NCI-H187 treated with DMSO at 0.1 percent for 48 hours (cell line): ENCODE measurements at regions not wholly inside any gene's neighbourhood (a gene's known extent, or its start where the extent isn't known, plus 50 kb on each side); places are given as distances from the start of the nearest gene placed in this dataset.
"Not testable (repeated sequence)": the region's sequence is repeated elsewhere in the genome, so short reads cannot be mapped to it uniquely, and the experiment has no call there.

Experiments
- DNase-seq: peaks from one replicate; lab custom pipeline; 2025; lab: John Stamatoyannopoulos, UW

GRCh38 chr9:13814647-13815400 is 499.1 kb downstream of the NFIB start:
- no peak for DNase-seq

DNA sequence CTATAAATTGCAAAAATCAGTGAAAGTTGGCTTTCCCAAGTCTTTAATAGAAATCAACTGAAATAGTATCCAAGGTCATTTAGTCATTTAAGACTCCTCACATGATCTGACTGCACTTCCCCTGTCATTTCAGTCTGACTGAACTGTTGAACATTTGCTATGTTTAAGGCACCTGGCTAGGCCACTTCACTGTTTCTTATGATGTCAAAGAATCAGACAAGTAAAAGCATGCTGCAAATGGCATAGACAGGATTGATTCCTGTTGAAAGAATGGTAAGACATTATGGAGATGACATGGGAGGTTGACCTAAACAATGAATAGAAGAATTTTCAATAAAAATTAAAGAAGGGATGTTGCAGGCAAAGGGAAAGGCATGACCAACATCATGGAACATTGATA is 502.1 kb downstream of the NFIB start:
- DNase-seq: no peak

DNA sequence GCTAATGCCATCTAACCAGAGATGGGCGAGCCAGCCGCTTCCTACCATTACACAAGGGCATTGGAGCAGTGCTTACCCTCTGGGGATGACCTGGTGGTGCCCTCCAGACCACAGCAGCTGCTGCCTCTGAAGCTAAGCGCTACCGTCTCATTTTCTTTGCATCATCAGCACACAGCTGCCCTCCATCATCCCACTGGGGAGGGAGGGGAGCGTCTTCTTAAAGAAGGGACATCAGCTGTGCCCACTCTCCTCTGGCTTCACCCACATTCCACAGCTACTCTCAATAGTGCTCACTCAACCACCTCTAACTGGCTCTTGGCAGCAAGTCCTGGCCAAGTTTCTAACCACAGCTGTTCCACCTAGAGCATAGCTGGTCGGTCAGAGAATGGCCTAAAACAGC is 503.4 kb downstream of the NFIB start:
- no peak for DNase-seq

DNA sequence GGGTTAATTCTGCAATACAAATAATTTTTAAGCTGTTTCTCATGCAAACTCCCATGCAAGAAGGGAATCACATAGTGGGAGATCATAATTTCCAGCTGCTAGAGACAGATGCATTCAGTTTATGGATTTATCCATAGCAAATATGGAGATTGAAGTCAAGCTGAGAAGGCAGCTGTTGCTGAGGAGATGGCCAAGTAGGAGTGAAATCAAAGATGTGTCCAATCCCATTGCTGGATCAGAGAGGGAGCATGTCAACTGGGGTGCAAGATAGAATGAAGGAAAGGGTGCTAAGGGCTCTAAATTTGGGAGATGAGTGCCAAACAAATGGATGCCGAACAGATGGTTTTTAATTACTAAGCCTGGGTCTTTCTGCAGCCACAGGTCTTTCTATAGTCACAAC is 504.5 kb downstream of the NFIB start:
- DNase-seq: no peak

DNA sequence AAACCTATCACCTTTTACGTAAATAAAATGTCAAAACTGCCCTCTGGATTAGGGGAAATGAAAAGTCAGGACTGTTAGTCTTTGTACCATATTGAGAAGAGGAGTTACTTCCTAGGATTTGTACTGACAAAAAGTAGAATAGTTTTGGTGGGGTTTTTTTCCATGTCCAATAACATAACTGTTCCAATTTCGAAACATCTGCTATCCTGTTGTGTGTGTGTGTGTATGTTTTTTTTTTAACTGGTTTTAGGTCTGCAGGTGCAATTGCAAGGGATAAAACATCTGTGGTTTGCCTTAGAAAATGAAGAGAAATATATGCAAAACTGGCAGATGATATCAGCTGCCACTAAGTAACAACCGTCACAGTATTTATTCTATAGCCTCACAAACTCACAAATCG is 506.8 kb downstream of the NFIB start:
- DNase-seq: no peak

- DNase-seq: no peak
Observed at GRCh38 chr9:13806714-13807113, 507.2 kb downstream of the NFIB start.

DNA sequence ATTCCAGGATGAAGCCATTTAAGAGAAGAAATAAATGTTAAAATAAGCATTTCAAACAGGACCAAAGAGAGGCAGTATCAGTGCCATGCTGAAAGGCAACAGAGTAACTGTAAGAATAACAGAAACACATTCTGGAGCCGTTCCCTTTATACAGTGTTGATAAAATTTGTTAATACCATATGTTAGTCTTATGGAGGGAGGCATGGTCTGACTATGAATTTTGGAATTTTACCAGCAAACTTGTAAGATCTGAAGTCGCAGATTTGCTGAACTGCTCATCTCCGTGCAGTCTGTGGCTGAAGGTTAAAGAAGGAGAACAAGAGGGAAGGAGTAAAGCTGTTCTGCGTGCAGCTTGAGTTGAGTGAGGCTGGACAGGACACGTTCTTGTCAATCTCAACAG is 508.4 kb downstream of the NFIB start:
- no peak for DNase-seq

DNA sequence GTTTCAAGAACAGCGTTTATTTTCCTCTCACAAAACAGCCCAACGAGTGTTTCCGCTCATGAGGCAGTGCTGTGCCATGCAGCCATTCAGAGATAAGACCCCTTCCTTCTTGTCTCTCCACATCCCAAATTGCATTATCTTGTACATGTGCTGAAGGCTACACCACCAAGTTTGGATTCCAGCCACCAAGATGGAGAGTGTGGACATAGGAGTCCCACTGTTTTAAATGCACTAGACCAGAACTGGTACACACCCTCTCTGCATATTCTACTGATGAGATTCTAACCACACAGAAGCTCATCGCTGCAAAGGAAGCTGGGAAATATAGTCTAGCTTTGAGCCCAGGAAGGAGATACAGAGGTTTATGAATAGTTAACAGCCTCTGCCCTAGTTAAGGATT is 509.4 kb downstream of the NFIB start:
- no peak for DNase-seq

- DNase-seq: no peak
Observed at GRCh38 chr9:13800776-13801175, 513.2 kb downstream of the NFIB start.

DNA sequence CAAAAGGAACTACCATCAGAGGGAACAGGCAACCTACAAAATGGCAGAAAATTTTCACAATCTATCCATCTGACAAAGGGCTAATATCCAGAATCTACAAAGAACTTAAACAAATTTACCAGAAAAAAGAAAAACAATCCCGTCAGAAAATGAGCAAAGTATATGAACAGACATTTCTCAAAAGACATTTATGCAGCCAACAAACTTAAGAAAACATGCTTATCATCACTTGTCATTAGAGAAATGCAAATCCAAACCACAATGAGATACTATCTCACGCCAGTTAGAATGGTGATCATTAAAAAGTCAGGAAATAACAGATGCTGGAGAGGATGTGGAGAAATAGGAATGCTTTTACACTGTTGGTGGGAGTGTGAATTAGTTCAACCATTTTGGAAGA is 516.2 kb downstream of the NFIB start:
- not testable (repeated sequence) for DNase-seq

GRCh38 chr9:13791816-13792215 is 512.3 kb upstream of the MPDZ start:
- no peak for DNase-seq

DNA sequence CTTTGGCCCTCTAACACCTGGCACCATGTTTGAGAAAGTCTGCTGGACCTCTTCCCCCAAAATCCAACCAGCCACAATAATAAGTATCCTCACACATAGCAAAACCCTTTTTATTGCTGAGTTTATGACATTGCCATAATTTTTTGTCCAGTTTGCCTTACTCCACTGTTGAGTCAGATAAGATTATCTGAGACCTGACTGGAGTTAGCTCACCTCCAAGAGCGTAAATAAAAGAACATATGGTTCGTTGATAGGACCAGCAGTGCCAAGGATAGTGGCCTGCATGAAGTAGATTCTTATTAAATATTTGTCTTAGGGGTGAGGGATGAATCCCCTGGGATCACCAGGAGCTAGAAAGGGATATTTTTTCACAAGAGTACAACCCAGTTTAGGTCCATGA is 510.6 kb upstream of the MPDZ start:
- no peak for DNase-seq

DNA sequence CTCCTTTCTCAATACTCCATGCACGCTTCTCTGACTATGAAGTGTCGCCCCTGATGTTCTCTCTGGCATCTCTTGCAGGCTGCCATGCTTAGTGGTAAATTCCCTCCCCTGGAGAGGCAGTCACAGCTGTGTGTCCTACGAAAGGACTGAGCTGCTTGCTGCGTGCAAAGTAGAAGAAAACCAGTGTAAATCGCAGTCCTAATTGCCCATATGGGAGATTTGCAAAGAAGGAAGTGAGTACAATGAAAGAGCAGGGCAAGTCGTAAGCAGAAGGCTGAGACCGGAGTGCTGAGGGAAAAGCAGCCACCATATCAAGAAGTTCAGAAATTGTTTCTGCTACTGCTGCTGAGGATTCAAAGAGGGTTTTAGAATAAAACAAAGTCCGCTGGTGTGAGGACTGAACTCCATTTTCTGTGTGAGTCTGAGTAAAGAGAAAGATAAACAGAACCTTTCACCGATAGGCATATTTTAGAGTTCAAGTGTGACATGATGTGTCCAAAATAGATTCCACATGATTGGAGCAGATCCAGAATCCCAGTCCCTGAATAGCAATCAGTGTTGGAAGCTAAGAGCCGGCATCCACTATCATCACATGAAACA is 507.8 kb upstream of the MPDZ start:
- DNase-seq: no peak

DNA sequence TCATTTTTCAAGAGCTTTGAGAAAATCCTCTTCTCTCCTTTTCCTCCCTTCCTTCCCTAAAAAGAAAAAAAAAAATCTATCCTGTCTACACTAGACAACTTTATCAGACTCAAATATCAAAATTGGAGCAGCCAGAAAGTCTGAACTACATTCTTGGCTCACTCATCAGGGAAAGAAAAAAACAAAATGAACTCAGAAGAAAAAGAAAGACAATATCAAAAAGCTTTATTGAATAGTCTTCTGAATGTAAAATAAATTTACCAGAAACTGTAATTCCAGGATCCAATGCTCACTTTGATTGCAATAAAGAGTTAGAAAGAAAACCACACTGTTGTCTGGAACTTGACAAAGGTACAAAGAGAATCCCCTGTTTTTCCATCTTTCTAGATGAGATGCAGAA is 507.2 kb upstream of the MPDZ start:
- DNase-seq: no peak

- no peak for DNase-seq
Observed at GRCh38 chr9:13786131-13786530, 506.6 kb upstream of the MPDZ start.

GRCh38 chr9:13779106-13779505 is 499.6 kb upstream of the MPDZ start:
- no peak for DNase-seq

DNA sequence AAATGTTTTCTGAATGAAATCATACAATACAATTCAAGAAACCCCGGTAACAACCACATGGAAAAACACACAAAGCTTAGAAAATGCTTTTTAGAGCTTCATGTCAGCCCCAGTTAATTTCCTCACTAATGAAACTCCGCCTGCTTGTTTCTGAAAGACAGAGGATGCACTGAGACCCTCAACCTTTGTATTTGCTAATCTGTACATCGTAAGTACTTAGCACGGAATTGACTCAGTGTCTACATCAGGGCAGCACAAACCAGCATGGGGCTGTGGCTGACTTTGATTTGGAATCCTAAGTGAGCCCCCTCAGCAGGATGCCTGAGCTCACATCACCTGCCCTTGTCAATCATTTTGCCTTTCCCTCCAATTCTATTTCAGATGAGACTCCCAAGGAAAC is 499.1 kb upstream of the MPDZ start:
- no peak for DNase-seq

DNA sequence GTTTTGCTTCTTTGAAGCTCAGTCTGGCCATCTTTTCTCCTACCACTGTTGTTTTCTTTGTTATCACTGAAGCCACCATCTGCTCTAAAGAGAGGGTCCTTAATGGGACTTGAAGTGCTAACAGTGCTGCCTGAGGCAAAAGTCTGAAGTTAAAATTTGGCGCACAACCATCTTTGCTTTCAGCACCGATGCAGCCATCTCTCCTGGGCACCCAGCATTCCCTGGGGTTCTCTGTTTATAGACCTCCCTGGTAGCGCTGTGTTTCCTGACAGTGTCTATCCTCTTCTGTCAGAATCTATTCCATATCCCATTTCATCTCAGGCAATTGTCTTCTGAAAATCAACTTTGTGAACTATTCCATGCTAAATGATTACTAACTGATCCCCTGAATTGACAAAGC is 491.5 kb upstream of the MPDZ start:
- DNase-seq: no peak

- DNase-seq: no peak
Observed at GRCh38 chr9:13769641-13770040, 490.1 kb upstream of the MPDZ start.

DNA sequence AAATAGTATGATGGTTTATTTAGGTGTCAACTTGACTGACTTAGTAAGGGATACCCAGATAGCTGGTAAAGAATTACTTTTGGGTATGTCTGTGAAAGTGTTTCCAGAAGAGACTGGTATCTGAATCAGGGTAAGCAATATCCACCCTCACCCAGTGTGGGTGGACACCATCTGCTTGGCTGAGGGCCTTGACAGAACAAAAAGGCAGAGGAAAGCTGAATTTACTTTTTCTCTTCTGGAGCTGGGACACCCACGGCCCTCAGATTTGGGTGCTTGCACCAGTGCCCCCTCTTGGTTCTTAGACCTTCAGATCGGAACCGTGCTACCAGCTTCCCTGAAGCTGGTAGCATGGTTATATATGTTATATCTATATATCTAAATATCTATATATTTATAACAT is 489.5 kb upstream of the MPDZ start:
- no peak for DNase-seq

- DNase-seq: no peak
Observed at GRCh38 chr9:13762209-13762608, 482.7 kb upstream of the MPDZ start.

DNA sequence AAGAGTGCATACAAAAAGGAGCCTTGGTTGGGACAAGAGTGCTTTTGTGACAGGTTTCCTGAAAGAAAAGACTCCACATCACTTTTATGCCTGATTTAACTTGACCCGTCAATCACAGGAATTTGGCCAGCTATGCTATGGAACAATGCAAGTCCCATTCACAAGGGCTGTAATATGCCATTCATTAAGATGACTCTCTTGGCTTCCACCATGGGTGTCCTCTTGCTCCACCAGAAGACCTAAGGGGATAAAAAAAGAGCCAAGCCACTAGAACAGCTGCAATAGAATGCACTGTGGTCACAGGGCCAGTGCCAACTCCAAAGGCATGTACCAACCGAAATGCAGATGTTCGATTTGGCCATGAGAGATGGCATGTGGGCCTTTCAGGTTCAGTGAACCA is 480.1 kb upstream of the MPDZ start:
- DNase-seq: no peak

- no peak for DNase-seq
Observed at GRCh38 chr9:13758936-13759335, 479.4 kb upstream of the MPDZ start.

DNA sequence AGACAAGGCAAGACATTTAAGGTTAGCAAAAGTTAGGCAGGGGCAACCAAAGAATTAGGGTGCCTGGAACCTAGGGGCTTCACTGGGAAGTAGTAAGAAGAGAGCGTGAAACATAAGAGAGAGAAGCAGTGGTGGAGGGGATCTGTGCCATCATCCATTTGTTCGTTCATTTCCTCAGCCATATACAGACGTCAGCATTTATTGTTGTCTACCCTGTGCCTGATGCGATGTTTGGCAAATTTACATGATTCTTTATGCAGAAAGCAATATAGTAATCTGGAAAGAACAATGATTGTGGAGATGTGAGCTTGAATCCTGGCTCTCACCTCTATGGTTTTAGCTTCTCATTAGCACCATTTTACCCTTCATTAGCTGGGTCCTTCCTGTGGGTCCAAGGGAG is 477.5 kb upstream of the MPDZ start:
- DNase-seq: no peak
